Cardiac septum (tissue), 1 donor: ENCODE measurements at regions not wholly inside any gene's neighbourhood (a gene's known extent, or its start where the extent isn't known, plus 50 kb on each side); places are given as distances from the start of the nearest gene placed in this dataset.
A peak's percentile ranks its signal among the peaks of the same experiment; 100 is the strongest.
"Not testable (repeated sequence)": the region's sequence is repeated elsewhere in the genome, so short reads cannot be mapped to it uniquely, and the experiment has no call there.

ENCODE experiments used
- DNase-seq: peaks from one replicate; pipeline ENCODE4 v3.0.0-alpha.2; 2020; ENCODE audit warnings: low spot score
- intact Hi-C: fragments of 100-400 bp; cut with DNase I; formaldehyde crosslinking; loops from one replicate; pipeline ENCODE4 v1.14.0; 2022
- donor health status: DM: no; HTN: no; CAD: no.

- intact Hi-C loops, DNase-seq: not testable (repeated sequence)
These were observed 300.9 kb upstream of the ZNF337 start for GRCh38 chr20:25997367-25998038.

DNA sequence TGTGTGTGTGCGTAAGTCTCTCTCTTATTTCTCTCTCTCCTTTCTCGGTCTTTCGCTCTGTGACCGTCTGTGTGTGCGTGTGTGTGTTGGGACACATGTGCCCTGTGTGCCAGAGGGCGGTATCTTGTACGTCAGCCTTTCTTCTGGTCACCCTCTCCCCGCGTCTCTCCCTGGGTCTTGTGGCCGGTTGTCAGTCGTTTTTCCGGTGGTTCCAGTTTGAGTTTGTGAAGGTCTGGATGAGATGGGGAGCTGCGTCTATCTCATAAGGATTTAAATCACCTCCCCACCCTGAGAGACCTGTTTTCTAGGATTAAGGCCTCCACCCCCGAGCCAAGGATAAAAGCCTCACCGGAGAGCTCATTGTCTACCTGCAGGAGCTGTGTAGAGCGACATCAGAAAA lies 295.5 kb upstream of the ZNF337 start:
- intact Hi-C loops, result no loop called here
- DNase-seq, result peak; percentile 41

DNA sequence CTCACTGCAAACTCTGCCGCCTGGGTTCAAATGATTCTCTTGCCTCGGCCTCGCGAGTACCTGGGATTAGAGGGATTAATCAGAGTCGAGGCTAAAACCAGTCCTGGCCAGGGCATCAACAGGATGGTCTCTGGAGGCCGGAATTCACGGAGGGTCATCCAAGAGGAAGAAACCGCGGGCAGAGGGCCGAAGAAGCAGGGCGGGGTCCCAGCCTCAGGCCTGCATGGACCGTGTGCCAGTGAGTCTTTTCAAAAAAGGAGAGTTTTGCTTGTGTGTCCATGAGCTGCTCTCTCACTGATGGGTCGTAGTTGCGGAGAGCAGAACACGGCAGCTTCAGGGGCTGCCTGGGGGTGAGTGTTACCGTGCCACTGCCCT lies 295.1 kb upstream of the ZNF337 start:
- intact Hi-C loops, result no loop called here
- DNase-seq, result peak; percentile 60

DNA sequence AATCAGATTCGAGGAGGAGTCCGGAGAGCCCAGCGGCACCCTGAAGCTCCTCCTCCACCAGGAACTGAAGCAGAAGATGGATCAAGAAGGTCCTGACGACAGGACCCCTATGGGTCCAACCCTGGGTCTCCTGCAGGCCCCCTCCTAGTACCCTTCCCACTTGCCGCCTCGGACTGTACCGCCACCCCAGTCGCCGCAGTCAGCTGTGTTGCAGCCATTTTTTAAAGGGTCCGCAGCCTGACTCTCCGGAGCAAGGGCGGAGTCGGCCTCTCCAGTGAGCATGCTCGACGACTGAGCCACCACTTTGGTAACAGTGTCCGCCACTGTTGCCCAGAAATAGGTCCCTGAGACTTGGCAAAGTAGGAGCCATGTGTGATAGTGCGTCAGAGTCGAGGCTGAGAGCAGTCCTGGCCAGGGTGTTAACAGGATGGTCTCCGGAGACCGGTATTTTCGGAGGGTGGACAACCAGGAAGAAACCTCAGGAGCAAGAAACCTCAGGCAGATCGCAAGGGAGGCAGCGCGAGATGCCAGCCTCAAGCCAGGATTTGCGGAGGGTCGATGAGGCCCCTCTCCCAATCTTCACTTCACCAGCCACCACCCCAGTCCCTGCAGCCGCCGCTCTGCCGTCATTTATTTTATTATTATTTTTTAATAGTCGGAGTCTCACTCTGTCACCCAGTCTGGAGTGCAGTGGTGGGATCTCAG lies 294.6 kb upstream of the ZNF337 start:
- peak; percentile 70 for DNase-seq
- intact Hi-C loops, result no loop called here

DNA sequence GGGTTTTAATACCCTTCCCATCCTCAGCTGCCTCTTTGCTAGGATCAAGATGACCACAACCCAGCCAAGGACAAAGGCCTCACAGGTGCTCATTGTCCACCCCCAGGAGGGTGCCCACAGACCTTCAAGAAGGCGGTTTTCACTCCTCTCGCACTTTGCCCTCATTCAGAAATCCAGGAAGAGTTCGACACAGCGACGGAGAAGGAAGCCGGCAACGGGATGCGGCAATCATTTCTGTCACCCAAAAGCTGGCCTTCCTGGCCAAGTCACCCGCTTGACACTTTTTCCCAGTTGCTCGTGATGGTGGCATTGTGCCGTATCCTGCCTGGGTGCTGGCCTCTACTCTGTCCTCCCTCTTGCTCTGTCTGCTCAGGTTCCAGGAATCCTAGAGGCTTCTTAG lies 293.0 kb upstream of the ZNF337 start:
- intact Hi-C loops, result not testable (repeated sequence)
- peak; percentile 55 for DNase-seq

GRCh38 chr20:25989196-25989595 lies 292.5 kb upstream of the ZNF337 start:
- peak; percentile 70 for DNase-seq
- intact Hi-C loops, result no loop called here

DNA sequence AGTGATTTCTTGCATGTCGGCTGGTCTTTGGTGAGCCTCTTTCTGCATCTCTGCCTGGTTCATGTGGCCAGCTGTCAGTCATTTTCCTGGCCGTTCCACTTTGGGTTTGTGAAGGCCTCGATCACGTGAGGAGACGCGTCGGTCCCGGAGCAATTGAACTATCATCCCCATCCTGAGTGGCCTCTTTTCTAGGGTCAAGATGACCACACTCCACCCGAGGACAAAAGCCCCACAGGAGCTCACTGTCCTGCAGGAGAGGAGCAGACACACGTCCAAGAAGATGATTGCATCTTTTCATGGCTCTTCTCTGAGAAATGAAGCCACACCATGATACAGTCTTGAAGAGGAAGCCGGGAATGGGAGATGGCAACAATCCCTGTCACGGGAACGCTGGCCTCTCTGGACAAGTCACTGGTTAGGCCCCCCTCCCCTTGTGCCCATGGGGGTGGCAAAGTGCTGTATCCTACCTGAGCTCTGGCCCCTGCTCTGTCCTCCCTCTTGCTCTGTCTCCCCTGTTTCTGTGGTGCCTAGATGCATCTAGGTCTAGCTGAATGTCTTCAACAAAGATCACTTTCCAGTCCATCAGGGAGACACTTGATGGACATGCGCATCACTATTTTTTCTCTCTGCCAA lies 291.4 kb upstream of the ZNF337 start:
- intact Hi-C loops, result not testable (repeated sequence)
- peak; percentile 50 for DNase-seq

DNA sequence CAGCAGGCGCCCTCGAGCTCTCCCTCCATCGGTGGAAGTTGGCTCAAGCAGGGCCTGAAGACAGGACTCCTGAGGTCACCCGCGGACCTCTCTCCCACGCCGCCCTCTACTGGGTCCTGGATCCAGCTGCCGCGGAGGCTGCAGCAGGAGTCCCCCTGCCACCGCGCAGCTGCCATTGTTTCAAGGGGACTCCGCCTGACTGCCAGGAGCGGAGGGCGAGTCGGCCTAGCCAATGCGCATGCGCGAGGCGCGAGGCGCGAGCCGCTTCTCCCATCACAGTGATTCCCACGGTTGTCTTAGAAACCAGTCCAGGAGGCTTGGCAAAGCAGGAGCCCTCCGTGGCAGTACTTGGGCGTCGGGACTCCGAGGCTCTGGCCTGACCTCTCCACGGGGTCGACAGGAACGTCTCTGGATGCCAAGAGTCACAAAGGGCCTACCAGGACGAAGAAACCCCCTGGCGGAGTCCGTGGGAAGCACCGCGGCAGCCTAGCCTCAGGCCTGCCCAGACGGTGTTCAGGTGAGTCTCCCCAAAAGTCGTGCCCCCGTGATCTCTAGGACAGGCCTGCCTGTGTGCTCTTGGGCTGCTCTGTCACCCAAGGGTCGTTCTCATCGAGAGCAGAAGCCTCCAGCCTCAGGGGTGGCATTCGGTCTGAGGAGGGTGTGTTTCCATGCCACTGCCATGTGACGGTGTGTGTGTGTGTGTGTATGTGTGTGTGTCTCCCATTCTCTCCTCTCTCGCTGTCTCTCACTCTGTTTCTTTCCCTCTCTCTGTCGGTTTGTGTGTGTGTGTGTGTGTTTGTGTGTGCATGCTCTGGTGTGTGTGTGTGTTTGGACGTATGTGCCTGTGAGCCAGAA lies 290.6 kb upstream of the ZNF337 start:
- intact Hi-C loops, result no loop called here
- DNase-seq, result peak; percentile 72

DNA sequence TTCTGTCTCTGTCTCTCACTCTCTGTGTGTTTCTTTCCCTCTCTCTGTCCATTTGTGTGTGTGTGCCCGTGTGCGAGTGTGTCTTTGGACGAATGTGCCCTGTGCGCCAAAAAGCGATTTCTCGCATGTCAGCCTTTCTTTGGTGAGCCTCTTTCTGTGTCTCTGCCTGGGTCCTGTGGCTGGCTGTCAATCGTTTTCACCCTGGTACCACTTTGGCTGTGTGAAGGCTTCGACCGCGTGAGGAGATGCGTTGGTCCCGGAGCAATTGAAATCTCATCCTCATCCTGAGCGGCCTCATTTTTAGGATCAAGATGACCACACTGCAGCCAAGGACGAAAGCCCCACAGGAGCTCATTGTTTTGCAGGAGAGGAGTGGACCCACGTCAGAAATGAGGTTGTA lies 288.9 kb upstream of the ZNF337 start:
- intact Hi-C loops, result no loop called here
- no peak for DNase-seq

GRCh38 chr20:25984933-25985332 lies 288.3 kb upstream of the ZNF337 start:
- DNase-seq, result no peak
- intact Hi-C loops, result no loop called here

DNA sequence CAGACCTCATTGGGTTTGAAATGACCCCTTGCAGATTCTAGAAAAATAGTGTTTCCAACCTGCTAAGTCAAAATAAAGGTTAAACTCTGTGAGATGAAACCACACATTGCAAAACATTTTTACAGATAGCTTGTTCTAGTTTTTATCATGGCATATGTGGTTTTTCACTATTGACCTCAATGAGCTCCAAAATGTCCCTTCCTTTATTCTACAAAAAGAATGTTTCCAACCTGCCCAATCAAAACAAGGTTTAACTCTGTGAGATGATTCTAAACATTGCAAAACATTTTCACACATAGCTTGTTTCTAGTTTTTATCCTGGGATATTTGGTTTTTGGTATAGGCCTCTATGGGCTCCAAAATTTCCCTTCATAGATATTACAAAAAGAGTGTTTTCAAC lies 286.0 kb upstream of the ZNF337 start:
- intact Hi-C loops, result not testable (repeated sequence)

GRCh38 chr20:25978450-25979190 lies 282.0 kb upstream of the ZNF337 start:
- intact Hi-C loops, result not testable (repeated sequence)

More for the DNA sequence above, 286.0 kb upstream of the ZNF337 start:
- DNase-seq, result not testable (repeated sequence)

GRCh38 chr20:25975816-25976215 lies 279.2 kb upstream of the ZNF337 start:
- intact Hi-C loops, DNase-seq: not testable (repeated sequence)

More at GRCh38 chr20:25978450-25979190, 282.0 kb upstream of the ZNF337 start:
- DNase-seq, result peak; percentile 63

- intact Hi-C loops, DNase-seq: not testable (repeated sequence)
These were observed 268.6 kb upstream of the ZNF337 start for GRCh38 chr20:25965203-25965602.

- DNase-seq, intact Hi-C loops: not testable (repeated sequence)
These were observed 257.2 kb upstream of the ZNF337 start for GRCh38 chr20:25953876-25954275.

DNA sequence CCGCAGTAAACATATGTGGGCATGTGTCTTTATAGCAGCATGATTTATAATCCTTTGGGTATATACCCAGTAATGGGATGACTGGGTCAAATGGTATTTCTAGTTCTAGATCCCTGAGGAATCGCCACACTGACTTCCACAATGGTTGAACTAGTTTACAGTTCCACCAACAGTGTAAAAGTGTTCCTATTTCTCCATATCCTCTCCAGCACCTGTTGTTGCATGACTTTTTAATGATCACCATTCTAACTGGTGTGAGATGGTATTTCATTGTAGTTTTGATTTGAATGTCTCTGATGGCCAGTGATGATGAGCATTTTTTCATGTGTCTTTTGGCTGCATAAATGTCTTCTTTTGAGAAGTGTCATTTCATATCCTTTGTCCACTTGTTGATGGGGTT lies 238.6 kb upstream of the ZNF337 start:
- DNase-seq, intact Hi-C loops: not testable (repeated sequence)

DNA sequence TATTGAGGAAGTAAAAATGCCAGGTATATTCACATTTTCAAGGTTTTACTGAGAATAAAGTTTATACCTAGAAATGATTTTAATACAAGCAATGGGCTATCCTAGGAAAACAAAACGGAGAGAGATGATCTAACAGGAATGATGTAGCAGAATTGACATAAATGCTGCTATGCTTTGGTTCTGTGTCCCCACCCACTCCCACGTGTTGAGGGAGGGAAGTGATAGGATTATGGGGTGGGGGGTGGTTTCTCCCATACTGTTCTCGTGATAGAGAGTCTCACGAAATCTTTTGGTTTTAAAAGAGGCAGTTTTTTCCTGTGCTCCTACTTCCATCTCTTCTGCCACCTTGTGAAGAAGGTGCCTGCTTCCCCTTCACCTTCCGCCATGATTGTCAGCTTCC lies 236.2 kb upstream of the ZNF337 start:
- DNase-seq, intact Hi-C loops: not testable (repeated sequence)

DNA sequence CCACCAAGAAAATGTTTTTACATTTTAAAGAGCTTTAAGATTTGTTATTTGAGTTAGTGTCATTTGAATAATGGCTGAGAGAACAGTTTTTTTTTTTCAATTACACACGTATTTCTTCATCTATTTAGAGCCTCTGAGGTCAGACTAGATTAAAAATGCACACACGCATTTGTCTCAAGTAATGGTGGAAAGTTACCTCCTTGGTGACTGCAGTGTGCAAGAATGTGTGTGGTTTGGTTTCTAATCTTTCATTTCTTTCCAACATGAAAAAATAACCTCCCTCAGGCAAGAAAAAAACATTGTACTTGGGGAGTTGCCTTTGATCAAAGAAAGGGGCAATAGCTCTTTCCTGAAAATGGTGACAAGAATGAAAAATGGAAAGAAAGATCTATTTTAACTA lies 235.5 kb upstream of the ZNF337 start:
- intact Hi-C loops, DNase-seq: not testable (repeated sequence)

GRCh38 chr20:25902321-25902720 lies 205.7 kb upstream of the ZNF337 start:
- intact Hi-C loops, result not testable (repeated sequence)

More at GRCh38 chr20:25902321-25902720, 205.7 kb upstream of the ZNF337 start:
- not testable (repeated sequence) for DNase-seq
